Embryonic facial prominence (tissue), 1 donor: ENCODE measurements at regions not wholly inside any gene's neighbourhood (a gene's known extent, or its start where the extent isn't known, plus 50 kb on each side); places are given as distances from the start of the nearest gene placed in this dataset.

ENCODE experiments used
- DNase-seq: peaks from one replicate; pipeline ENCODE4 v3.0.0-alpha.2; 2016; ENCODE audit errors: extremely low spot score

DNA sequence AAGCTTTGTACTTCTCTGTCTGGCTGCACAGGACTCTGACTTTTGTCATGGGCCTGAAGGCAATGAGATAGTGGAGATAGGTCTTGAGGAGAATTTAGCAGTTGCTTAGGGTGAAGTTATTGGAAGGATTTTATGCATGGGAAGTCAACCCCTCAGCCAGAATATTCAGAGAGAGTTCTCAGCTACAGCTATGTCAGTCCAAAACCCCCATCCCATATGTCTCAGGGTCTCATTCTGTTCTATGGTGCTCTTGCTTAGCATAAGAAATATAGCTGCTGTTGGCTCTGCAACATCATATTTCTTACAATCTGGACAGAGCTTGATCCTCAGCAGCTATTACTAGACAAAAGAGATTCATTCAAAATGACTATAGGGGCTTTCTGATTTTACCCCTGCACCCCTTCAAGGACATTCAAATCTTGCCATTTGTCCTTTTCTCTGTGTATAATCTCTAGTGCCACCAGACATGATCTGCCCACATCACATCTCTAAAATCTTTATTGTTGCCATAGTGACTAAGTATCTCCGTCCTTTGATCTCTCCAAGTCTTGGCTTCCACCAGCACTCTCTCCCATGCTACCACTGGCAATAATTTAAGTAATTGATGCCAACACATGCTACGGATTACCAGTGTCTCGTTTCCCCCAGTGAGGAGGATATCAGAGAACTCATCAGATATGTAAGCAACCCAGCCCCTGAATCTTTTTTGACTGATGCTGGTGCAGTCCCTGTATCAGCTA is 327.1 kb upstream of the ISX start:
- DNase-seq = no peak

DNA sequence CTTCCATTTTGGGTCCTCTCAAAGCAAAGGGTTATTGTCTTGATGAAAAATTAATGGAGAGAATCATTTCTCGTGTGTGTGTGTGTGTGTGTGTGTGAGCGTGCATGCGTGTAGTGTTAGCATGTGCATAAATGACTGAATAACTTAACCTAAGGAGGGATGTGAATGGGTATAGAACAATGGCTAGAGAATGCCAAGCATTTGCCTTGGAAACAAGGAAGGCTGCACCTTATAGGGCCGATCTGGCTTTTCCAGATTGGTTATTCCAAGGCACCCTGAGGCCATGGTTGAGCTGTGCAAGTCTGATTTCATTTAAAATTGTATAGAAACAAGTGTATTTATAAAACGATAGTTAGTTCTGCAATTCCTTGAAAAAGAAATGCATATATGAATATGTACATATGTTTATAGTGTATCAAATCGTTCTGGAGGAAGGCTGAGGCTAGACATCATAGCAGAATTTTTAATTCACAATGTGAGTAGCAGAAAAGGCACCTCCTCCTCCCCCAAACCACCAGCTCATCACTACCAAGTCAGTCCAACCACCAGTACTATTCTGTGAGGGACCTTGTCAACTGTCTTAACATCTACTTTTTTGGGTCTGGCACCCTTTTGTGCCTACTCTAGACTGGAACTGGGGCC is 322.7 kb upstream of the ISX start:
- no peak for DNase-seq

DNA sequence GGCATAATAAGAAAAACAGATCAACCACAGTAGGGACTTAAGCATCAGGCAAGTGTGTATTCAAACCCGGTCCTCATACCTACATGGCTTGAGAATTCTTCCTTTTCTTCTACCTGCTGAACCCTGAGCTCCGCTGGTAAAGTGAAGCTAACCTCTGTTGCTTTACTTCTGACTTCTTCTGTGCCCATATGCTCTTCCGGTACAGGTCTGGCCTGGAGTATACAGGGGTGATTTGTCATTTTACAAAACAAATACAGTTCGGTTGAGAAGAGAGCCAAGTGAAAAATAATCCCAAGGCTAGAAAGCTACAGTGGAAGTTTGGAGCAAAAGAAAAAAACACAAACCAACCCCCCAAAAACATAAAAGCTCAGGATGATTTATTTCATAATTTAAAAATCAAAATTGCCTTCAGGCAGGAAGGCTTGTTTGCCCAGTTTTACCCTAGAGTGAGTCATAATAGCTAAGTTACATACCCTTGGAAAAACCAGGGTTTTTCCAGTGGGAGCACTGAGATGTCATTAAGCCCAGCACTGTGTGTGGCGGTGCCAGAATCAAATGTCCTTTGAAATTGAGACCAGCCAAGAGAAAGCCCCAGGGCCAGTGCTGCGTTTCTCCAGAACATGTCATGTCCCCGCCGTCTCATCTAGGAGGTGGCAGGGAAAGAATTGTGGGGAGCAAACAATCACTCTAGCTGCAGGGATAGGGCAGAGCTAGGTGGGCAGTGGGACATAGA is 305.5 kb upstream of the ISX start:
- DNase-seq = no peak

DNA sequence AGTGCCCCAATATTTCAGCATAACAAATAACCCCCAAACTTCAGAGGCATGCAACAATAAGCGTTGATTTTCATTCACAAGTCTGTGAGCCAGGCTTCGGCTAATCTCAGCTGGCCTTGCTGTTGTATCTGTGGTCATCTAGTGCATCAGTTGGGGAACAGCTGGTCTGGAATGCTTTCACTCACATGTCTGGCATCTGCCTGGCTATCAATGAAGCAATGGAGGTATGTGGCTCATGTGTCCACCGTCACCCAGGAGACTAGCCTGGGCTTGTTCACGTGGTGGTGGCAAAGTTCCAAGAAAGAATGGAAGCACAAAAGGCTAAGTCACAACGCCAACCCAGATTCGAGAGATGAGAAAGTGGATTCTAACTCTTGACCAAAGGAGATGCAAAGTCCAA is 304.8 kb upstream of the ISX start:
- no peak for DNase-seq

DNA sequence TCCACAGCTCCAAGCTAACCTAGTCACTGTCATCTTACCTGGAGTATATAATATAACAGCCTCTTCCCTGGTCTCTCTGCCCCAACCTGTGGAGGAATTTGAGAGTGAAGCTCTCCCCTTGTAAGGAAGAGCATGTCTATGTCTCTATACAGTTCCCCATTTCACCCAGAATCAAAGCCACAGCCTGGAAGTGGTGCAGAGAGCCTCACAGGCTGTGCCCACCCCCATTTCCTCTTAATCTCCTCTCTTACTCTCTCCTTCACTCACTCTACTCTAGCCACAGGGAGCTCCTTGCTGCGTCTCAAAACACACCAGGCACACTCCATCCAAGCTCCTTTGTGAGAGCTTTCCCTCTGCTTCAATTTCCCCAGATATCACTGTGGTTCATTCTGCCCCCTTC is 302.5 kb upstream of the ISX start:
- DNase-seq = no peak

DNA sequence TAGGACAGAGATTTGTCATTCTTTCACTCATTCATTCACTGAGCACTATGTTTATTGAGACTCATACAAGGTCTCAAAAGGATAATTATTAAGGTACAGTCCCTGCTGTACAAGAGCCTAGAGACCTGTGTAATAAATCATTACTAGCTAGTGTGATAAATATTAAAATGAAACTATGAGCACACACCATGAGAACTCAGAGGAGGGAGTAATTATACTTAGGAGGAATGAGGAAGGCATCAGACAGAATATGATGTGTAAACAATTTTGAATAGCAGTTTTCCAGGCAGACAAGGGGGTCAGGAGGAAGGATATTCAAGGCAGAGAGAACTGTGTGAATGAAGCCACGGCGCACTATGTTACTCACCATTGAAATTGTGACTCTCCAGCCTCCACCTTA is 300.8 kb upstream of the ISX start:
- no peak for DNase-seq

DNA sequence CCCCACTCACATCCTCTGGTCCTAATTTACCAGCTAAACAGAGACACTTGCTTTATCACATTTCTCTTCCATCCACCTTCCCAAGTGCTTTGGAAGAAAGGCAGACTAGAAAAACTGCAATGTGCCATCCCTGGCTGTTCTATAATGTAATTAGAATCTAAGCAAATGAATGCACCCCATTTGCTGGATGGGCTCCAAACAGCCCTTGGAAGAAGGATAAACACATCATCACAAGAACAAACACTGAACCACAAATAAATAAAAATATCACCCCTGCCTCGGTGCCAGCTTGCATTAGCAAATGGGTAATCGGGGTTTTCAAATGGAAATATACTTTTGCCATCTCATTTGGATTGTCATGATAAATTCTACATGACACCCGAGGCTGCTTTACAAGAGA is 296.6 kb upstream of the ISX start:
- no peak for DNase-seq

DNA sequence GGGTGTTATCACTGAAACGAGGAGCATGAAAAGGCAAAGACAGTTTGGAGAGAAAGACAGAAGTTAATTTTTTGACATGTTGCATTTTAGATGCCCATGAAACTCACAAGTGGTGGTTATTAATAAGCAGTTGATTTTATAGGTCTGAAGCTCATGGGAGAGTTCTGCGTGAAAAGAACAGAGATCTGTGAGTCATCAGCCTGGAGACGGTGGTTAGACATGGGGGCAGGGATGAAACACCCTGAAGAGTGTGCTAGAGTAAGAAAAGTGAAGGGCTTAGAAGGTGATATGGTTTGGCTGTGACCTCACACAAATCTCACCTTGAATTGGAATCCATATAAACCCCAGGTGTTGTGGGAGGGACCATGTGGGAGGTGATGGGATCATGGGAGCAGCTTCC is 289.1 kb upstream of the ISX start:
- no peak for DNase-seq

DNA sequence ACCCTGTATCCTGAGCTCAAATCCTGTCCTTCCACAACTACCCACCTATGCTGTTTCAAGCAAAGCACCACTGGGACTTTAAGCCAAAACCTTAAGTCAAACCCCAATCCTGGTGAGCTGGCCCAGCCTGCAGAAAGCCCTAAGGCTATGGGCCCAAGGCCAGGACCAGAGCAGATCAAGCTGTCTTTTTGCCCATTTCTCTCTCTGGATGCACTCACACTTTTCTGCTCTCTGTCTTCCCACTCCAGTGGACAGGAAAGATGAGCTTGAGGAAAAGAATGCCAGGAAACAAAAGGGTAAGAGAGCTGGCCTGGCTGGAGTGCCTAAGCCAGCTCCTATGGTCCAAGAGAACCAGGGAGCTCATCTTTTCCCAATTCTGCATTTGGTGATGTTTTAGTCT is 284.3 kb upstream of the ISX start:
- no peak for DNase-seq

DNA sequence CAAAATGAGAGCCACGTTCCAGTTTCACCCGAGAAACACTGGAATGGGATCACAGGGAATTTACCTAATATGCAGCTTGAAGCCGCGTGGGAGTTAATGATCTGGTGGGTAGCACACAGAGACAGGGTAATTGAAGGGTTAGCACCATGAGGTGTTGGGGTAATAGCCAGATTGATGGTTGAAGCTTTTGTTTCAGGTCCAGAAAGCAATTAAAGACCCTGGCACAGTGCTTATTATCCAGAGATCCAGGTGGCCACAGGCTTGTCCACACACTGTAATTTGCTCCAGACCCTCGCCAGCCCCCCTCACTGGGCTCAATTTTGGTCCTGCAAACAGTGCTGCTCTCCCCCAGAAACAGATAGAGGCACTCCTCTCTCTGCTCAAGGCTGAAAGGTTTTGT is 282.5 kb upstream of the ISX start:
- DNase-seq = no peak

DNA sequence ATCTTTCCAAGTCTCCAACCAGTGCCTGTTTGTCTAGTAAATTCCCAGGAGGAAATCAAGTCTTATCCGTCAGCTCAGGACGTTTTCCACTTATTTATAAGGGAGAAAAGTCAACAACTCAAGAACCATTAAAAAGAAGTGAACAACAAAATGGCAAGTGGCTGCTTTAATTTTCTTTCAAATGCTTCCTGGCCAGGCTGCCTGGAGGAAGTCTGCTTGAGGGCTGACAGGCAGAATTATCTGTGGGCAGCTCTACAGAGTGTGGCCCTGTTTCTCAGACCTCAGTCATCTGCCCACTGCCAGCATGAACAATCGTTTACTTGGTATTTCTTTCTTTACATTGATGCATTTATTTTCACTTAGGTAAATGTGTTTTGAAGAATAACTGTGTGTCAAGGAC is 281.9 kb upstream of the ISX start:
- no peak for DNase-seq

DNA sequence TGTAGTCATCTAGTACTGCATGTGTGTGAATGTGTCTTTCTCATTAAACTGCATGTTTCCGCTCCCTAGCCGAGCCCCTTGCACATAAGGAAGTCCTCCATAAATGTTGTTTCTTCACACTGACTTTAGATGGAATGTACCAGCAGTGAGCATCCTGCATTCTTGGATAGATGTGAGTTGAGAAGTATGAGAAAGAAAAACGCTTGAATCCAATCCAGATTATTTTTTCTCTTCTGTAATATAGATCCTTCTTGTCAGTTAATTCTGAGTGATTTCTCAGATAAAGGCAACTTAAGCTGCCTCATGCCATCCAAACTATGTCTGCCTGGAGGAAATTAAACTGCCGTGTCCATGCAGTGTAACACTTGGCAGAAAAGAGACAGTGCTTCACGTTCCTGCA is 268.1 kb upstream of the ISX start:
- no peak for DNase-seq

DNA sequence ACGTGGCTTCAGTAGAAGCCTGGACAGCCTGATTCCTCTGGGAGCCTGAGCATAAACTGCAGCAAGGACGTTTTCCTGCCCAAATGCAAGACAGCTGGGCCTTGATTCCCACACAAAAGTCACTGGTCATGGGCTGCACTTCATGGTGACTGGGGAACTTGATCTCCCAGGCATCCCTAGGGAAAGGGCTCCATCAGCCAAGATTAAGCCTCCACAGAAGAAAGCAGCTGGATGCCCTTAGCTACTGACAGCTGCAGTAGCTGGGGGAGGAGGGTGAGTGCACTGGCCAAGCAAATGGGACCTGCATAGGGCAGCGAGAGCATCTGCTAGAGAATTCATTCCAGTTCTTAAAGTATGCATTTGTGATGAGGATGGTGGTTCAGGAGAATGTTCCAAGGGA is 267.4 kb upstream of the ISX start:
- no peak for DNase-seq

DNA sequence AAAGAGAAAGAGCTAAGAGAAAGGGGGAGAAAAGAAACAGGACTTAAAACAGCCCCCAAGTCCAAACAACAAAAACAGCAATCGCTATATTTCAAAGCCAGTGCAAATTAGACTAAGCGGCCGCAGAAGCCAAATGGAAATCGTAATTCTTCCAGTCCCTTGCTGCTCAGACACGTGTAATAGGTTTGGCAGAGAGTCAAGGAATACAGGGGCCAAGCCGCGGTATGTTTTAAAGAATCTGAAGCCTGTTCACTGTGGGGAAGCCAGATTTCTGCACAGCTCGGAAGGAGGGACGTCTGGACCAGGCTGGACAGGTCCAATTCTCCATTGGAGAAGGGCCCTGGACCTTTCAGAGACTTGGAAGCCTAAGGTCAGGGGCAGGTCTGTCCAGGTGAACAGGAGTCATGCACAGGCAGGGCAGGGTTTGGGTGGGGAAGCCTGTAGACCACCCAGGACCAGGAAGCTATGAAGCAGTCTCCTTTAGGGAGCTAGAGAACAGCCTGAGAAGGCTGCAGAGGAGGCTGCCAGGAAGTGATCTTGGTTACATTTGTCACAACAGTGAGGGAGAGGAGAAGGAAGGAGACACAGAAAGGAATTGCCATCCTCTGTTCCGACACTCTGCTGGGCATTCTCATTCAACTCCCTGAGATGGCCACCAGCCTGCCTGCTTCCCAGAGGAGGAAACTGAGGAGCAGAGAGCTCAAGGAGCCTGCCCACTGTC is 265.5 kb upstream of the ISX start:
- DNase-seq = peak; percentile 66

DNA sequence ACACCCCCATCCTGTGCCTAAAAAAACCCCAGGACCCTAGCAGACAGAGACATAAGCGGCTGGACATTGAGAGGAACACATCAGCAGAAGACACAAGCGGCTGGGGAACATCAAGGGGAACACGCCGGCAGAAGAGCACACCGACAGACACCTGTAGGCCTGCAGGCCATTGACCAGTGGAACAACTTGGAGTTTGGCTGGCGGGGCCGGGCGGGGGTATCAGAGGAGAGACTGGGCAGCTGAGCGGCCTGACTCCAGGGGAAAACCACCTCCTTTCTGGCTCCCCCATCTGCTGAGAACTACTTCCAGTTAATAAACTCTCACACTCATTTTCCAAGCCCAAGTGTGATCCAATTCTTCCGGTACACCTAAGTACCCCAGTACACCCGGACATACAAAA is 264.7 kb upstream of the ISX start:
- no peak for DNase-seq

DNA sequence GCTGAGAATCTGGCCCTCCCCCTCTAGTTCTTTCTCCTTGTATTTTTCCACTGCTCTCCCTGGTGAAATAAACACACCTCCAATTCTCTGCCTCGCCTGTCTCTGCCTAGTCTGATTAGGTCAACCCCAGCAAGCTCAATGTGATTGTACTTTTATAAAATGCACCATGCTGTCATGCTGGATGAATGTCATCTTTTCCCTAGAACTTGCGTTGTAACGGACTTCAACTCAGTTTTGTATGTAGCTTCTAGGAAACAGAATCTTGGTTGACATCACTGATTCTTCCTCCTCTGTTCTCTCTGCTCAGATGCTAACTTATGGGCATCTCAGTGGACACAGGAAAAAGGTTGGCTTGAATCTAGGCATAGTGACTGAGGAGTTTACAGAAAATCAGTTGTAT is 261.9 kb upstream of the ISX start:
- DNase-seq = no peak

DNA sequence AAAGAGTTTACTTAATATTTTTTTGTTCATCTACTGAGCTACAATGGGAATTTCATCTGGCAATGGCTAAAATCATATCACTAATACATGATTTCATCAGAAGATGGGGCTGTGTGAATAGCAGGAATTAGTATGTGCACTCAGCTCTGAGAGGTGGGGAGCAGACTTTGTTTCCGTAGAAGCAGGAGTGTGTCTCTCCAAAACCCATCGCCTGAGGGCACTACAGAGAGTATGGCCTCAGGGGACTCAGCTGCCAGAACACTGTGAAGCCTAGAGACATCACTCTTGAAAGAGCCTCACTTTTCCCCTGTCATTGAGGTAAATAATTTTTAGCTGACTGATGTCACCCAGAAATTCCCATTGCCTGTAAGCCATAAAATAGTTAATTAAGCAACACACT is 261.4 kb upstream of the ISX start:
- DNase-seq = no peak

DNA sequence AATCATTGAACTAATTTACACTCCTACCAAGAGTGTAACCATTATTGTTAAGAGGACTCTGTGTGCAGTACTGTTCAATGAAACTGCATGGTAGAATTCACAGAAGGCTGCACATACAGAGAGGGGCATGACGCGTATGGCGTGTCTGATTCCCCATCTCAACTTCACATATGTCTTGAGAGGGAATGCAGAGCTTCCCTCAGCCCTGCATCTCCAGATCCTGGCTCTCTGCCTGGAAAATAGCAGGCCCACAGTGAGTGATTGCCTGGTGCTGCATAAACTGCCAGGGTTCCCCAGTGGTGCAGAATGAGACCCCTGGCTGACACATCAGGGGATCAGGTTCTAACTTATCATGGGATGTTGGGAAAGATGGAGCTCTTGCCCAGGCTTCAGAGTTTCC is 260.2 kb upstream of the ISX start:
- DNase-seq = no peak

DNA sequence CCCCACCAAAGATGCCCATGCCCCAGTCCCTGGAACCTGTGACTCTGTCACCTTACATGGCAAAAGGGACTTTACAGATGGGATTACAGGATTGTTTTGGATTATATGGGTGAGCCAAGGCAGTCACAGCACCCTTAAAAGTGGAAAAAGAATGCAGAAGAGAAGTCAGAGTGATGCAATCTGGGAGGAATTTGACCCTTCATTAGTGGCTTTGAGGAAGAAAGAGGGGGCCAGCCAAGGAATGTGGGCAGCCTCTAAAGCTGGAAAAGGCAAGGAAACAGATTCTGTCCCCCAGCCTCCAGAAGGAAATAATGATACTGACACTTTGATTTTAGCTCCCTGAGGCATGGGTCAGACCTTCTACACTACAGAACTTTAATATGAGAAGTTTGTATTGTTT is 257.3 kb upstream of the ISX start:
- DNase-seq = no peak

DNA sequence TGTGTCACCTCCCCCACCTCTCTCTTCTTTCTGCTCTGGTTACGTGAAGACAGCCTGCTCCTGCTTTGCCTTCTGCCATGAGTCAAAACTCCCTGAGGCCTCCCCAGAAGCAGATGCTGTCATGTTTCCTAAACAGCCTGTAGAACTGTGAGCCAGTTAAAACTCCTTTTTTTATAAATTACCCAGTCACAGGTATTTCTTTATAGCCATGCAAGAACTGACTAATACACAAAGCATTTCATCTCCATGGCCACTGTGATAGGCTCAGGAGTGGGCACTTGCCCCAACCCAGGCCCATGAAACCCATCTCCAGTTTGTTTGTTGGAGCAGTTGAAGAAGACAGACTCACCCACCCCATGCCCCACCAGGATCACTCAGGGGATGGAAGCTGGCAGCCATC is 253.3 kb upstream of the ISX start:
- no peak for DNase-seq

DNA sequence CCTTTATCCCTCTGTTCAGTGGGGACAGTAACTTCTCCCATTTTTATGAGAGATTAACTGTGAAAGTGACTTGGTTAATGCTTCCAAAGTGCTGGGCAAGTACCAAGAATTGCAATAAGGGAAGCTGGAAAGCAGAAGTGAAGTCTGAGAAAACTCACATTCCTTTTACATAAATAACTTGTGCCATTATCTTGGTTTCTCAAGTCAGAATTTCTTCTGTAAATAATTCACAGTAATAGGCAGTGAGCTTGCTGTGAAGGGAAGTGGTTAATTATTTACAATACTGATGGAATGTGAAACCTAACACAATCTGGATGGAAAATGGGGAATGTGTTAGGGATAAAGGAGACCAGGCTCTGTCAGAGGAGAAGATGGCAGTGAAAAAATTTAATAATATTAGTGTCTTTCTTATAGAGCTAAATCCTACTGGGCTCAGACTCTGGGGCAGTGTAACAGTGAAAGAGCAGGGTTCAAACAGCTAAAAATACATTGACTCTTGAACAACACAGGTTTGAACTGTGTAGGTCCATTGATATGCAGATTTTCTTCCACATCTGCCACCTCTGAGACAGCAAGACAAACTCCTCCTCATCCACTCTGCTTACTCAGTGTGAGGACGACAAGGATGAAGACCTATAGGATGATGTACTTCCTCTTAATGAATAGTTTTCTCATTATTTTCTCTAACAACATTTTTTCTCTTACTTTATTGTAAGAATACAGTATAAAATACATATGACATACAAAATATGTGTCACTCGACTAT is 251.5 kb upstream of the ISX start:
- DNase-seq = no peak

DNA sequence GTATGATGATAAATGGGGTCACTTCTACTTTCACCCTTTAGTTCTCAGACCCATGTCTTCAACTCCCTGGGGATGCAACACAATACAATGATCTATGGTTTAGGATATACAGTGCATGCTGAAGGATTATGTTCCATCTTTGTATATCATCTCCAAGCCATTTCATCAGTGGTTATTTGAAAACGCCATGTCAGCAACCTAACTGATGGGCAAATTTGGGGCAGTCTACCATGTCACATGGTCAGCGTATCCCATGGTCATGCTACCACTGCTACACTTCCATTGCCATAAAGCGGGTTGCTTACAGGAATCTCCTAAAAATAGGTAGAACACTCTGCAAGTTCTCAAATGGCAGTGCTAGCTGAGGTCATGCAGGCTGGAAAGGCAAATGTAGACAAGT is 236.5 kb upstream of the ISX start:
- DNase-seq = no peak
